Keratinocyte (primary cell): ENCODE measurements at regions not wholly inside any gene's neighbourhood (a gene's known extent, or its start where the extent isn't known, plus 50 kb on each side); places are given as distances from the start of the nearest gene placed in this dataset.

ENCODE experiments used
- DNase-seq: peaks from one replicate; pipeline ENCODE4 v3.0.0-alpha.2; 2011; ENCODE audit warnings: low read depth, missing footprints, low spot score
- FAIRE-seq: peaks from 2 replicates; lab custom pipeline; 2011; peaks lifted over from hg19 to GRCh38; lab: Jason Lieb, UNC
- H2AFZ ChIP-seq: 2 replicates; pipeline ENCODE4 v1.6.0; 2012; ENCODE audit warnings: low read length, control low read depth, inconsistent platforms; ENCODE audit not compliant: control insufficient read depth
- H3K27ac ChIP-seq: 2 replicates; pipeline ENCODE4 v1.5.1; 2011; ENCODE audit warnings: low read length; ENCODE audit not compliant: control insufficient read depth, insufficient read depth
- H3K27me3 ChIP-seq: 3 replicates; pipeline ENCODE4 v1.6.0; 2011; ENCODE audit warnings: low read length; ENCODE audit not compliant: control insufficient read depth, insufficient read depth; ENCODE audit errors: extremely low read depth
- H3K36me3 ChIP-seq, 2 experiments: 2 replicates in 1 of 2; 3 replicates in 1 of 2; pipeline ENCODE4 v1.5.1; 2011; ENCODE audit warnings: low read length in 2 of 2, mild to moderate bottlenecking in 1 of 2; ENCODE audit not compliant: control insufficient read depth in 2 of 2, insufficient read depth in 2 of 2; ENCODE audit errors: extremely low read depth in 1 of 2
- H3K4me1 ChIP-seq: 3 replicates; pipeline ENCODE4 v1.5.1; 2011; ENCODE audit warnings: low read length; ENCODE audit not compliant: control insufficient read depth, insufficient read depth; ENCODE audit errors: extremely low read depth
- H3K4me2 ChIP-seq: 3 replicates; pipeline ENCODE4 v1.6.0; 2011; ENCODE audit warnings: low read depth, low read length; ENCODE audit not compliant: control insufficient read depth, insufficient read depth; ENCODE audit errors: extremely low read depth
- H3K4me3 ChIP-seq, 3 experiments: fragments of 200-600 bp in 1 of 3; sonication (generic) in 1 of 3; 2 replicates in 2 of 3; 3 replicates in 1 of 3; pipeline ENCODE4 v1.5.1; 2011 to 2016; ENCODE audit warnings: low read length in 3 of 3, mild to moderate bottlenecking in 3 of 3, control low read depth in 2 of 3, inconsistent platforms in 1 of 3, low read depth in 1 of 3, mixed read lengths in 1 of 3, mixed run types in 1 of 3, moderate library complexity in 1 of 3; ENCODE audit not compliant: control insufficient read depth in 2 of 3, insufficient read depth in 2 of 3; ENCODE audit errors: extremely low read depth in 1 of 3
- H3K79me2 ChIP-seq: 2 replicates; pipeline ENCODE4 v1.6.0; 2012; ENCODE audit warnings: low read length; ENCODE audit not compliant: control insufficient read depth, insufficient read depth
- H3K9ac ChIP-seq: 3 replicates; pipeline ENCODE4 v1.6.0; 2011; ENCODE audit warnings: low read length; ENCODE audit not compliant: control insufficient read depth, insufficient read depth; ENCODE audit errors: extremely low read depth
- H3K9me1 ChIP-seq: 3 replicates; pipeline ENCODE4 v1.6.0; 2011; ENCODE audit warnings: low read length; ENCODE audit not compliant: control insufficient read depth, insufficient read depth; ENCODE audit errors: extremely low read depth
- H3K9me3 ChIP-seq: 2 replicates; pipeline ENCODE4 v1.5.1; 2012; ENCODE audit warnings: low read depth, low read length; ENCODE audit not compliant: control insufficient read depth
- H4K20me1 ChIP-seq: 3 replicates; pipeline ENCODE4 v1.6.0; 2011; ENCODE audit warnings: low read length; ENCODE audit not compliant: control insufficient read depth, insufficient read depth; ENCODE audit errors: extremely low read depth
- CTCF ChIP-seq, 3 experiments: IDR thresholded peaks in 1 of 3; conservative IDR thresholded peaks in 1 of 3; optimal IDR thresholded peaks in 1 of 3; 2 replicates in 2 of 3; 3 replicates in 1 of 3; pipeline versions ENCODE3 to v1.5.1; 2011; ENCODE audit warnings: low read length in 3 of 3, mild to moderate bottlenecking in 3 of 3, moderate library complexity in 2 of 3, control low read depth in 1 of 3, inconsistent platforms in 1 of 3; ENCODE audit not compliant: insufficient read depth in 2 of 3; ENCODE audit errors: extremely low read depth in 1 of 3
- EZH2 ChIP-seq: IDR thresholded peaks from one replicate; pipeline ENCODE4 v1.6.1; 2012; ENCODE audit warnings: inconsistent platforms, mild to moderate bottlenecking, low read length, moderate library complexity
- dilution Hi-C: fragments of 300-500 bp; cut with MboI; formaldehyde crosslinking; loops from one replicate; pipeline ENCODE4 v1.7.0; 2020; ENCODE audit warnings: low sequenced_read_pairs; ENCODE audit not compliant: extremely low pct_ligation_motif_present

GRCh38 chr1:38287547-38287946 is 241.0 kb upstream of the POU3F1 start:
- no peak for FAIRE-seq
- Histone ChIP-seq H3K9ac (no peak overlapping the region), H3K4me3 (no peak overlapping the region), H3K27ac (no peak overlapping the region), H3K4me1 (peaks cover 2% of the 10 kb centered on the region), H3K4me2 (no peak overlapping the region), H4K20me1 (no peaks in the 10 kb centered on the region), H3K79me2 (no peaks in the 10 kb centered on the region), H3K27me3 (peaks cover 6% of the 10 kb centered on the region), H3K9me1 (no peaks in the 10 kb centered on the region), H3K36me3 (no peaks in the 10 kb centered on the region), H3K9me3 (no peaks in the 10 kb centered on the region), H2AFZ (no peak overlapping the region)
- no peak for TF ChIP-seq CTCF (optimal IDR thresholded peaks at IDR 0.05 in 1 of 3, IDR thresholded peaks at IDR 0.05 in 1 of 3, conservative IDR thresholded peaks at IDR 0.05 in 1 of 3; ENCODE audit: extremely low read depth in 1 of 3, insufficient read depth in 2 of 3, low read length in 3 of 3)
- TF ChIP-seq EZH2 = no peak
- dilution Hi-C loops = no loop called here
- no peak for DNase-seq

GRCh38 chr1:38287036-38287435 is 240.4 kb upstream of the POU3F1 start:
- no peaks in the 10 kb centered on the region for H4K20me1 ChIP-seq
- H3K27ac ChIP-seq = no peak overlapping the region
- no peaks in the 10 kb centered on the region for H3K9me1 ChIP-seq
- FAIRE-seq = no peak
- no peaks in the 10 kb centered on the region for H3K36me3 ChIP-seq
- H3K79me2 ChIP-seq = no peaks in the 10 kb centered on the region
- DNase-seq = no peak
- H3K9me3 ChIP-seq = no peaks in the 10 kb centered on the region
- dilution Hi-C loops = no loop called here
- H3K27me3 ChIP-seq = peaks cover 6% of the 10 kb centered on the region
- H3K9ac ChIP-seq = no peak overlapping the region
- H3K4me1 ChIP-seq = peaks cover 2% of the 10 kb centered on the region
- H3K4me3 ChIP-seq = no peak overlapping the region
- no peak overlapping the region for H2AFZ ChIP-seq
- no peak overlapping the region for H3K4me2 ChIP-seq
- no peak for TF ChIP-seq EZH2
- TF ChIP-seq CTCF (optimal IDR thresholded peaks at IDR 0.05 in 1 of 3, IDR thresholded peaks at IDR 0.05 in 1 of 3, conservative IDR thresholded peaks at IDR 0.05 in 1 of 3; ENCODE audit: extremely low read depth in 1 of 3, insufficient read depth in 2 of 3, low read length in 3 of 3) = no peak
